Stimulated activated CD8-positive, alpha-beta memory T cell treated with anti-CD3 and anti-CD28 coated beads, Interleukin-2, amount 100 ng/mL, for 1 hour (primary cell): ENCODE measurements at regions not wholly inside any gene's neighbourhood (a gene's known extent, or its start where the extent isn't known, plus 50 kb on each side); places are given as distances from the start of the nearest gene placed in this dataset.

Source experiments
- DNase-seq, 2 donors: peaks; one replicate each; pipeline ENCODE4 v3.0.0-alpha.2; 2020; ENCODE audit warnings: low read depth in 2 of 2

- no peak for DNase-seq
These were observed 118.3 kb upstream of the ADAMTS18 start for GRCh38 chr16:77553130-77553529.

- DNase-seq, result no peak
These were observed 120.3 kb upstream of the ADAMTS18 start for GRCh38 chr16:77555126-77555525.

GRCh38 chr16:77555791-77556190 is 121.0 kb upstream of the ADAMTS18 start:
- DNase-seq, result no peak

- DNase-seq, result no peak
These were observed 121.5 kb upstream of the ADAMTS18 start for GRCh38 chr16:77556201-77556873.

- DNase-seq, result no peak
These were observed 122.6 kb upstream of the ADAMTS18 start for GRCh38 chr16:77557385-77557784.

GRCh38 chr16:77558786-77559185 is 124.0 kb upstream of the ADAMTS18 start:
- DNase-seq, result no peak

GRCh38 chr16:77562497-77562896 is 127.7 kb upstream of the ADAMTS18 start:
- DNase-seq, result no peak

- DNase-seq, result no peak
These were observed 130.1 kb upstream of the ADAMTS18 start for GRCh38 chr16:77564791-77565390.

GRCh38 chr16:77569406-77569805 is 134.6 kb upstream of the ADAMTS18 start:
- no peak for DNase-seq

GRCh38 chr16:77570574-77570973 is 135.7 kb upstream of the ADAMTS18 start:
- DNase-seq, result no peak

- no peak for DNase-seq
These were observed 136.5 kb upstream of the ADAMTS18 start for GRCh38 chr16:77571115-77571862.

- DNase-seq, result no peak
These were observed 140.2 kb upstream of the ADAMTS18 start for GRCh38 chr16:77574867-77575624.

GRCh38 chr16:77579351-77579891 is 142.9 kb upstream of the NUDT7 start:
- DNase-seq, result no peak

- no peak for DNase-seq
These were observed 140.6 kb upstream of the NUDT7 start for GRCh38 chr16:77581706-77582105.

- peak in 1 of 2 donors; percentile 16 for DNase-seq
These were observed 138.0 kb upstream of the NUDT7 start for GRCh38 chr16:77584205-77584859.

GRCh38 chr16:77585379-77586251 is 136.7 kb upstream of the NUDT7 start:
- no peak for DNase-seq

GRCh38 chr16:77588389-77588788 is 133.9 kb upstream of the NUDT7 start:
- no peak for DNase-seq

- no peak for DNase-seq
These were observed 133.1 kb upstream of the NUDT7 start for GRCh38 chr16:77589071-77589765.

GRCh38 chr16:77590707-77591106 is 131.6 kb upstream of the NUDT7 start:
- no peak for DNase-seq

- DNase-seq, result no peak
These were observed 131.0 kb upstream of the NUDT7 start for GRCh38 chr16:77591347-77591746.
